CD14-positive monocyte (primary cell): ENCODE measurements at regions not wholly inside any gene's neighbourhood (a gene's known extent, or its start where the extent isn't known, plus 50 kb on each side); places are given as distances from the start of the nearest gene placed in this dataset.

ENCODE experiments used
- DNase-seq, 3 donors: peaks; one replicate each; pipeline ENCODE4 v3.0.0-alpha.2; 2011 to 2022
- H2AFZ ChIP-seq: 2 replicates; pipeline ENCODE4 v1.6.0; 2012; ENCODE audit warnings: mild to moderate bottlenecking, low read depth, low read length, inconsistent platforms; ENCODE audit not compliant: insufficient read depth, poor library complexity, severe bottlenecking
- H3K27ac ChIP-seq, 2 donors: 1 replicate in 1 of 2; 2 replicates in 1 of 2; pipeline ENCODE4 v1.5.1; 2012 to 2013; ENCODE audit warnings: low read length in 2 of 2, control low read depth in 1 of 2, inconsistent platforms in 1 of 2, low read depth in 1 of 2, mild to moderate bottlenecking in 1 of 2
- H3K27me3 ChIP-seq, 2 donors: one replicate each; pipeline versions ENCODE4 v1.6.0 to v1.6.1; 2011 to 2013; ENCODE audit warnings: low read length in 2 of 2; ENCODE audit not compliant: control insufficient read depth in 2 of 2, insufficient read depth in 2 of 2
- H3K36me3 ChIP-seq, 2 donors: replicated peaks in 1 of 2; 1 replicate in 1 of 2; 2 replicates in 1 of 2; pipeline versions ENCODE4 v1.5.1 to v1.6.1; 2012 to 2013; ENCODE audit warnings: low read length in 2 of 2, control low read depth in 1 of 2, inconsistent platforms in 1 of 2, mild to moderate bottlenecking in 1 of 2; ENCODE audit not compliant: insufficient read depth in 2 of 2, control insufficient read depth in 1 of 2
- H3K4me1 ChIP-seq, 2 donors: 1 replicate in 1 of 2; 2 replicates in 1 of 2; pipeline versions ENCODE4 v1.5.1 to v1.6.1; 2012 to 2013; ENCODE audit warnings: low read length in 2 of 2, control low read depth in 1 of 2, inconsistent platforms in 1 of 2, mild to moderate bottlenecking in 1 of 2, moderate library complexity in 1 of 2; ENCODE audit not compliant: insufficient read depth in 2 of 2, control insufficient read depth in 1 of 2
- H3K4me2 ChIP-seq: replicated peaks from 2 replicates; pipeline ENCODE3; 2012; ENCODE audit warnings: low read length, moderate library complexity, mild to moderate bottlenecking; ENCODE audit not compliant: poor library complexity, severe bottlenecking; ENCODE audit errors: extremely low read depth
- H3K4me3 ChIP-seq, 3 experiments: fragments of 200-600 bp in 1 of 3; sonication (generic) in 1 of 3; replicated peaks in 1 of 3; 1 replicate in 2 of 3; 2 replicates in 1 of 3; pipeline ENCODE4 v1.5.1; 2011 to 2013; ENCODE audit warnings: low read length in 3 of 3, mild to moderate bottlenecking in 3 of 3, control low read depth in 2 of 3, low read depth in 2 of 3, inconsistent platforms in 1 of 3, moderate library complexity in 1 of 3
- H3K79me2 ChIP-seq: 2 replicates; pipeline ENCODE4 v1.6.0; 2012; ENCODE audit warnings: mild to moderate bottlenecking, control low read depth, inconsistent platforms, low read length, moderate library complexity; ENCODE audit not compliant: insufficient read depth
- H3K9ac ChIP-seq: 2 replicates; pipeline ENCODE4 v1.6.0; 2017; ENCODE audit warnings: low read length, mild to moderate bottlenecking; ENCODE audit not compliant: insufficient read depth, poor library complexity, severe bottlenecking
- H3K9me3 ChIP-seq, 2 donors: replicated peaks in 1 of 2; 1 replicate in 1 of 2; 2 replicates in 1 of 2; pipeline versions ENCODE4 v1.5.1 to v1.6.1; 2012 to 2013; ENCODE audit warnings: low read length in 2 of 2, control low read depth in 1 of 2; ENCODE audit not compliant: control insufficient read depth in 1 of 2, insufficient read depth in 1 of 2
- H4K20me1 ChIP-seq: 2 replicates; pipeline ENCODE4 v1.6.0; 2012; ENCODE audit warnings: mild to moderate bottlenecking, low read length, control low read depth, moderate library complexity; ENCODE audit not compliant: insufficient read depth
- H3K27ac Mint-ChIP-seq, 7 donors: one replicate each; pipeline ENCODE4 v1.8.0; 2020; ENCODE audit warnings: mild to moderate bottlenecking in 7 of 7, mixed read lengths in 7 of 7, moderate library complexity in 6 of 7, inconsistent platforms in 2 of 7
- H3K27me3 Mint-ChIP-seq, 3 donors: one replicate each; pipeline ENCODE4 v1.8.0; 2021 to 2022; ENCODE audit warnings: low read depth in 3 of 3, mild to moderate bottlenecking in 3 of 3, mixed read lengths in 3 of 3, moderate library complexity in 3 of 3, inconsistent platforms in 1 of 3
- H3K36me3 Mint-ChIP-seq, 2 donors: one replicate each; pipeline ENCODE4 v1.8.0; 2020; ENCODE audit warnings: mixed read lengths in 2 of 2, inconsistent platforms in 1 of 2, mild to moderate bottlenecking in 1 of 2
- H3K4me1 Mint-ChIP-seq: one replicate; pipeline ENCODE4 v1.8.0; 2020; ENCODE audit warnings: mild to moderate bottlenecking, mixed read lengths
- H3K4me3 Mint-ChIP-seq, 2 donors: one replicate each; pipeline ENCODE4 v1.8.0; 2020; ENCODE audit warnings: mild to moderate bottlenecking in 2 of 2, mixed read lengths in 2 of 2, moderate library complexity in 1 of 2
- H3K9me3 Mint-ChIP-seq, 7 donors: one replicate each; pipeline ENCODE4 v1.8.0; 2020 to 2022; ENCODE audit warnings: mixed read lengths in 7 of 7, mild to moderate bottlenecking in 6 of 7, moderate library complexity in 6 of 7, inconsistent platforms in 2 of 7
- WGBS: methylation state at CpG from one replicate; pipeline ENCODE4 v1.1.5; 2013; ENCODE audit warnings: missing lambda C conversion rate; ENCODE audit not compliant: insufficient coverage; 5-methylcytosine and 5-hydroxymethylcytosine counted together
- intact Hi-C, 2 donors: fragments of 100-400 bp; cut with micrococcal nuclease; formaldehyde crosslinking; loops; one replicate each; pipeline versions ENCODE4 v1.15.0 to v1.15.1; 2023
- TF ChIP-seq, protein P1 (sequence below): fragments of 200-600 bp; IDR thresholded peaks from one replicate; pipeline ENCODE4 v1.8.0; 2022; ENCODE audit warnings: antibody characterized with exemption, mild to moderate bottlenecking

DNA sequence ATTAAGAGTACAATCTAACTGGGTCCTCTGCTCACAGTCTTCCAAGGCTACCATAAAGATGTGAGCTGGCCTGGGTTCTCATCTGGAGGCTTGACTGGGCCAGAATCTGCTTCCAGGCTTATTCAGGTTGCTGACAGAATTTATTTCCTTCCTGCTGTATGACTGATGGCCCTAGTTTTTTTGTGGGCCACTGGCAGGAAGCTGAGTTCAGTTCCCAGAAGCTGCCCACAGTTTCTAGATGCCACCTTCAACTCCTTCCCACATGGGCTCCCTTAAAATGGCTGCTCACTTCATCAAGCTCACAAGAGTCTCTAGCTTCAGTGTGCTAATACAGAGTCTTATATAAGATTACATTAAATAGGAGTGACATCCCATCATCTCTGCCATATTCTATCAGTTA is 121.7 kb upstream of the CAND1 start:
- TF ChIP-seq, protein P1, sequence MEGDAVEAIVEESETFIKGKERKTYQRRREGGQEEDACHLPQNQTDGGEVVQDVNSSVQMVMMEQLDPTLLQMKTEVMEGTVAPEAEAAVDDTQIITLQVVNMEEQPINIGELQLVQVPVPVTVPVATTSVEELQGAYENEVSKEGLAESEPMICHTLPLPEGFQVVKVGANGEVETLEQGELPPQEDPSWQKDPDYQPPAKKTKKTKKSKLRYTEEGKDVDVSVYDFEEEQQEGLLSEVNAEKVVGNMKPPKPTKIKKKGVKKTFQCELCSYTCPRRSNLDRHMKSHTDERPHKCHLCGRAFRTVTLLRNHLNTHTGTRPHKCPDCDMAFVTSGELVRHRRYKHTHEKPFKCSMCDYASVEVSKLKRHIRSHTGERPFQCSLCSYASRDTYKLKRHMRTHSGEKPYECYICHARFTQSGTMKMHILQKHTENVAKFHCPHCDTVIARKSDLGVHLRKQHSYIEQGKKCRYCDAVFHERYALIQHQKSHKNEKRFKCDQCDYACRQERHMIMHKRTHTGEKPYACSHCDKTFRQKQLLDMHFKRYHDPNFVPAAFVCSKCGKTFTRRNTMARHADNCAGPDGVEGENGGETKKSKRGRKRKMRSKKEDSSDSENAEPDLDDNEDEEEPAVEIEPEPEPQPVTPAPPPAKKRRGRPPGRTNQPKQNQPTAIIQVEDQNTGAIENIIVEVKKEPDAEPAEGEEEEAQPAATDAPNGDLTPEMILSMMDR = no peak
- H4K20me1 ChIP-seq = no peaks in the 10 kb centered on the region
- no peaks in the 10 kb centered on the region for H3K9me3 ChIP-seq
- H3K36me3 ChIP-seq = no peaks in the 10 kb centered on the region
- intact Hi-C loops = no loop called here
- H3K4me1 Mint-ChIP-seq = no peaks in the 10 kb centered on the region
- peaks cover 0 to 1% (median under 1%) of the 10 kb centered on the region in 3 donors for H3K27me3 Mint-ChIP-seq
- peaks cover 0 to 9% (median under 1%) of the 10 kb centered on the region in 7 donors for H3K9me3 Mint-ChIP-seq
- no peak overlapping the region for H3K27ac Mint-ChIP-seq
- H3K4me3 Mint-ChIP-seq = no peak overlapping the region
- H3K27ac ChIP-seq = no peak overlapping the region
- H3K4me2 ChIP-seq = no peak overlapping the region
- no peak overlapping the region for H3K4me3 ChIP-seq
- H3K9ac ChIP-seq = no peak overlapping the region
- no peaks in the 10 kb centered on the region for H3K79me2 ChIP-seq
- no peaks in the 10 kb centered on the region for H3K4me1 ChIP-seq
- no peak for DNase-seq
- H2AFZ ChIP-seq = no peak overlapping the region
- no peaks in the 10 kb centered on the region for H3K36me3 Mint-ChIP-seq
- no peaks in the 10 kb centered on the region for H3K27me3 ChIP-seq

DNA sequence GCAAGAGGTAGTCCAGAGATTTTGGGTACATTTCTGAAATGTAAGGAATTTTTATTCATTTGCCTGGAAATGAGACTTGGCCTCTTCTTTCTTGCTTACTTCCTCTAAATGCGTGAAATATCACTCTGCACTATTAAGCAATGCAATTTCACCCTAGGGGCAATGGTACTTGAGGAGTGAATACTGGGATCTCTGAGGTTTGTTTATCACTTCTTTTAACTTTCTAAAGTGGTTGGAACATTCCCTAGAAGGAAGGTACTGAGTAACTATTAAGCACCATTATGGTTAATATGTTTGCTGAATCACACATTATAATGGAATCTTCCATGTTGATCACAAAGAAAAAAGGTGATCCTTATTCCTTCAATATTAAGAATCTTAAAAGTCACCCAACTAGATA is 120.9 kb upstream of the CAND1 start:
- no peak overlapping the region for H2AFZ ChIP-seq
- no peak overlapping the region for H3K9ac ChIP-seq
- H3K4me1 Mint-ChIP-seq = no peaks in the 10 kb centered on the region
- no peak overlapping the region for H3K27ac ChIP-seq
- H3K79me2 ChIP-seq = no peaks in the 10 kb centered on the region
- no peaks in the 10 kb centered on the region for H3K27me3 ChIP-seq
- intact Hi-C loops = no loop called here
- no peak overlapping the region for H3K4me3 ChIP-seq
- no peak overlapping the region for H3K4me2 ChIP-seq
- no peaks in the 10 kb centered on the region for H3K36me3 Mint-ChIP-seq
- no peaks in the 10 kb centered on the region for H3K9me3 ChIP-seq
- DNase-seq = no peak
- TF ChIP-seq, protein P1 = no peak
- H3K36me3 ChIP-seq = no peaks in the 10 kb centered on the region
- H3K4me3 Mint-ChIP-seq = no peak overlapping the region
- no peak overlapping the region for H3K27ac Mint-ChIP-seq
- H3K27me3 Mint-ChIP-seq = peaks cover 0 to 4% (median 0%) of the 10 kb centered on the region in 3 donors
- H4K20me1 ChIP-seq = no peaks in the 10 kb centered on the region
- no peaks in the 10 kb centered on the region for H3K4me1 ChIP-seq
- no CpG with 5 or more reads among the region's 1 CpG for WGBS
- peaks cover 0 to 9% (median 0%) of the 10 kb centered on the region in 7 donors for H3K9me3 Mint-ChIP-seq
